HUDEP-2 (cell line): ENCODE measurements at regions not wholly inside any gene's neighbourhood (a gene's known extent, or its start where the extent isn't known, plus 50 kb on each side); places are given as distances from the start of the nearest gene placed in this dataset.
"Not testable (repeated sequence)": the region's sequence is repeated elsewhere in the genome, so short reads cannot be mapped to it uniquely, and the experiment has no call there.

Source experiments
- DNase-seq, 76 experiments: peaks; one replicate each; lab custom pipeline; 2025; ENCODE audit not compliant: unreplicated experiment in 76 of 76; lab: John Stamatoyannopoulos, UW

- DNase-seq: no peak
These were observed 220.7 kb downstream of the TACR3 start for GRCh38 chr4:103499094-103499493.

DNA sequence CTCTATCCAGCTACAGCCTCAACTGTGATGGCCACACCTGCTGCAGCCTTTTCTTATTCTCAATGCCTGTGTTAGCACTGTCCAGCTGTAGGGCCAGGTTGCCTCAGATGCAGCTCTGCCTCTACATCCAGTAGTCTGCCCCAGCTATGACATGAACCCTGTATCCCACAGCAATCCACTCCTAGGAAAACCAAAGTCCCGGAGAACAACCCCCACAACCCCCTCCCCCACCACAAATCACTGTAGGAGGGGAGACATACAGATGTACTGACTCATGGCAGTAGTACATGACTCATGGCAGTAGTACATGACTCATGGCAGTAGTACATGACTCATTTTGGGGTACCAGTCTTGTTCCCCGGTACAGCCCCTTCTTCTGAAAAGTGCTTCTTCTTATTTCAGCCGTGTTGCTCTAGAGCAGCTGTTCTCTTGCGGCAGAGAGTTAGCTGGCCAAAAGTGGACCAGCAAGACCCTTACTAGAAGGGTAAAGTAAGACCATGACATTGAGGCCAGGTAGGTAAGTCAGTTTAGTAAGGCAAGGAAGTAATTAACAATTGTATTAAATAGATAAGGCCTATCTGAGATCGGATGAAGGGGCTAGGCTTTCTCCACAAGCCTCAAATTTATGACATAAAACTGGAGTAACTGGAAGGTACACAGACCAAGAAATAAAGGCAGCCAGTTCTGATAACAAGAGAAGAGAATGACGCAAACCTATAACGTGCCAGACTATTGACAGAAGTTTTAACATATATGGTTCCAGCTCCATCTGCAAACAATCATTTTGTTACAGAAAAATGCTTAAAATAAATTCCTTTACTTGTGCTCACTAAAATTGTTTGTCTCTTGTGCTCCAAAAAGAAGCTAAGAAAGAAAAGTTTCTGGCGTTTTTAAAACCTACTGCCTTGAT is 221.4 kb downstream of the TACR3 start:
- no peak for DNase-seq

GRCh38 chr4:103497692-103498091 is 222.1 kb downstream of the TACR3 start:
- no peak for DNase-seq

- DNase-seq: no peak
These were observed 223.0 kb downstream of the TACR3 start for GRCh38 chr4:103496800-103497199.

- no peak for DNase-seq
These were observed 226.2 kb downstream of the TACR3 start for GRCh38 chr4:103493450-103494159.

DNA sequence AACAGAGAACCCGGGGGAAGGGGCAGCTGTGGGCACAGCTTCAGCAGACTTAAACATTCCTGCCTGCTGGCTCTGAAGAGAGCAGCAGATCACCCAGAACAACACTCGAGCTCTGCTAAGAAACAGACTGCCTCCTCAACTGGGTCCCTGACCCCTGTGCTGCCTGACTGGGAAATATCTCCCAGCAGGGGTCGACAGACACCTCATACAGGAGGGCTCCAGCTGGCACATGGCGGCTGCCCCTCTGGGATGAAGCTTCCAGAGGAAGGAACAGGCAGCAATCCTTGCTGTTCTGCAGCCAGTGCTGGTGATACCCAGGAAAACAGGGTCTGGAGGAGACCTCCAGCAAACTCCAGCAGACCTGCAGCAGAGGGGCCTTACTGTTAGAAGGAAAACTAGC is 234.5 kb downstream of the TACR3 start:
- not testable (repeated sequence) for DNase-seq

GRCh38 chr4:103484521-103484920 is 235.3 kb downstream of the TACR3 start:
- no peak for DNase-seq

DNA sequence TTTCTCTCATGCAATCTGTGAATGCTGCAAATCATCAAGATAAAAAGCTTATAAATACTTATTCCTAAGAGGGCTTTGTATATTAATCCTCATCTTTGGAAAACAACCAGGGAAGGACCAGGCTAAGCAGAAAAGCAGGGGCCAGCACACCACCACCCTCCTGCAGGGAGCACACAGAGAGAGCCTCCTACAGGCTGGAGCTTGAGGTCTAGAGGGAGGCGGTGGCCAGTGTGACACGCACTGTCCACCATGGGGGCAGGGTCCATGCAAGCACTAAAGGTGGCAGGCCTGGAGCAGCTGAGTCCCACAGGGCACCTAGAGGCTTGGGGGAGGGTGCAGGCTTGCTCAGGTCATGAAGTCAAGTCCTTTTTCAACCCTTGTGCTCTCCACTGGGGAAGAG is 236.9 kb downstream of the TACR3 start:
- DNase-seq: no peak

GRCh38 chr4:103482471-103482870 is 237.3 kb downstream of the TACR3 start:
- no peak for DNase-seq

GRCh38 chr4:103478734-103479133 is 241.1 kb downstream of the TACR3 start:
- DNase-seq: no peak

DNA sequence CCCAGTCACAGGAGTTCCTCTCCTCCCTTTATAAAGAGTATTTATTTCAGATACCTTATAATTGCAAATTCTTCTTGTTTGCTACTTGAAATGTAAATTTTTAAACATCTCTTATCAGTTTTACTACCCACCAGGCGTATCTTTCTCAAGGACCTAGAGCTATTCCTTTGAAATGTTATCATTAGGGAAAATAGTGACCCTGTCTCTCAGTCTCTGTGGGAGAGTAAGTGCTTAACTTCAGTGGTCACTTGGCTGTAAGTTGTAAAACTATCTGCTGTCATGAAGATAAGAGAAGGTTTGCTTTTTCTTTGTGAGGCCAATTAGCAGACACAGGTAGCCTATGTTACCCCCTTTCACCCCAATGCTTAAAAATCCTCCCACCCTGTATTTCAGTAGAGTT is 241.6 kb downstream of the TACR3 start:
- DNase-seq: no peak

DNA sequence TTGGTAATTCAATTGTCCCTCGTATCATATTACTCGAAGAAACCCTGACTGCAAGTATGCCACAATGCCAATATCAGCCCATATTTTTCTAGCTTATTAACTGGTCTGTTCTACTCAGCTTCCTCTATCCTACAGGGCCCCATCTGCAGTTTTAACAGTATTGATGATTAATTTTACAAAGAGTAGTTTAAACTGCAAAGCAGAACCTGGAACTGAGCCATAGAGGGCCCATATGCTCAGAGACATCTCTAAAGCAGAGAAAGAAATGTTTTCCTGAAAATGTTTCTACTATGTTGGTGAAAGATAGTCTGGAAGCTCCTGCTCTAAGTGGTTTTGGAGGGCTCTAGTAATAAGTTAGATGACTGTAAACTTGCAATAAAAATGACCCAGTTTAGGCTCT is 259.4 kb upstream of the CENPE start:
- DNase-seq: no peak

- DNase-seq: no peak
These were observed 253.2 kb upstream of the CENPE start for GRCh38 chr4:103451341-103451740.

DNA sequence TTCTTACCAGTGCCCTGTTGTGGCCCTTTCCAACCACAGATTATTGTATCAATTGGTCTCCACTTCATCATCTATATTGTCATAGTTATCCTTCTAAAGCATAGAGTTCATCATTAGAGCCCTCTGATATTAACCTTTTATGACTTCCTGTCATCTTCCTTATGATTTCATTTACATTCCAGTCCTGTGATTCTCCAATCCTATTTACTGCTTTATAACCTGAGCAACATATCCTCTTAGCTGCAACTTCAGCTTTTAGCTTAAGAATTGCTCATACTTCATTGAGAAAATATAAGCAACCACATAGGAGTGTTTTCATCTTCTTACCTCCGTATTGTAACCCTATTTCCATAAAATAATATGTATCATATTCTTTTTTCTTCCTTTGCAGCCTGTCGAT is 252.6 kb upstream of the CENPE start:
- no peak for DNase-seq

DNA sequence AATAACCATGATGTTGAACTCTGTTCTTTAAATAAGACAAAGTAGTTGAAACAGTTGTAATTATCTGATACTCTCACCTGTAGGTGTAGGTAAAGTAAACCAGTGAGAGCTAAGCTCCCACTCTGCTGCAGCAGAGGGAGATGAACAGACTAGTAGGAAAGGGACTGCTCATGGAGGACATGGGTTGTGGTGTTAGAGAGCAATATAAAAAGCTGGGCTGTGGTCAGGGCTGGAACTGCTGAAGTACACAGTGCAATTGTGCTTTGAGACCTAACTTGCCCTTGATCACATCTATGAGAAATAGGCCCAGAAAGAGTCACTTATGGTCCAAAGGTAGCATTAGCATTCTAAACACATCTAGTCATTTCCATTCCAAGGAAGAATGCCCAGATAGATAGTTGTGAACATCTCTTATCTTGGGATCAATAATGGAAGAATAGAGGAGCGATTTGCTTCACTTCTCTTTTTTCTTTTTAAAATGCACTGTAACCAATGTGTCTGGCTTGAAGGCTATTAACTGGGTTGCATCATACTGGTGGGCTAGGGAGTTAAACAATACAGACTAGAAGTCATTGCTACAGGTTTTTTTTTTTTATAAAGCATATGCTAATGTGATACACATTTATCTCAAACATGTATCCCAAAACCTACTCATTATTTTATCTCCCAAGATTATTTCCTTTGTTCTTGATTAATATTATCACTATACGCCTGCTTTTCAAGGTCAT is 251.3 kb upstream of the CENPE start:
- DNase-seq: no peak

- no peak for DNase-seq
These were observed 247.2 kb upstream of the CENPE start for GRCh38 chr4:103445377-103445776.

- DNase-seq: no peak
These were observed 245.2 kb upstream of the CENPE start for GRCh38 chr4:103443324-103443723.

GRCh38 chr4:103429283-103429682 is 231.1 kb upstream of the CENPE start:
- peak in 3 of 76 experiments; percentile 2 to 3 (median 2) for DNase-seq

DNA sequence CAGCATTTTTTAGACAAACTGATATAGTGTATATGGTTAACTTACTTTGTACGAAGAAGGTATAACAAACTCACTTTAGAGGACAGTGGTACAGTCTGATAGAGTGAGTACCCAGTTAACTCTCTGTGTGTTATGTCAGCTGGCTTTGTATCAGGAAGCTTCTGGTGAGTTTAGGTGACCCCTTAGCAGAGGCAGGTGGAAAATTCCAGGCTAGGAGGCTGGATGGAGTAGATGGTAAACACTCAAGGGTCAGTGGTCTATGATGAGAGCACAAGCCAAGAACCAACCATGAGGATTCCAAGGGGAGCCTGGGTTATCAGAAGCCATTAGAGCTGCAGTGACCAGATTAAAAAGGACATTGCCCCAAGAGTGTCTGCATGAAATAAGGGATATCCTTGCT is 227.3 kb upstream of the CENPE start:
- DNase-seq: no peak

GRCh38 chr4:103424853-103425252 is 226.7 kb upstream of the CENPE start:
- DNase-seq: no peak

GRCh38 chr4:103423261-103423660 is 225.1 kb upstream of the CENPE start:
- no peak for DNase-seq
